LNCAP (cell line): ENCODE measurements at regions not wholly inside any gene's neighbourhood (a gene's known extent, or its start where the extent isn't known, plus 50 kb on each side); places are given as distances from the start of the nearest gene placed in this dataset.

Source experiments
- TF ChIP-seq, protein P1 (sequence below): fragments of 450-650 bp; IDR thresholded peaks from 2 replicates; pipeline ENCODE4 v1.5.1; 2017; ENCODE audit warnings: mild to moderate bottlenecking

DNA sequence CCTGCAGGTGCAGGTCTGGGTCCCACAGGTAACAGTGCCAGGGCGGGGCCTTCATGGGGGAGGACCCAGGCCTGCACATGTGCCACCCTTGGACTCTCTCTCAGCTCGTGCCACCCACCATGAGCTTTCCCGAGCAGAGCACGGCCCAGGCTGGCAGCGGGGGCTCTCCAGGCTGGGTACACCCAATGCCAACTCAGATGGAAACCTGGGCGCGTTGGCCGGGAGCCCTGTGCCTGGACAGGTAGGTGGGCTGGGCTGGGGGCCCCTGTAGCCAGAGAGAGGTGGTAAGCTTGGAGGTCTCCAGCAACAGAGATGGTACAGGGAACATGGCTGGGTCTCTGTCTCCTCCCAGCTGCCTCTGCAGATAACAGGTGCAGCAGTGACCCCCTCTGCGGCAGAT is 69.9 kb upstream of the ADARB2 start:
- TF ChIP-seq, protein P1, sequence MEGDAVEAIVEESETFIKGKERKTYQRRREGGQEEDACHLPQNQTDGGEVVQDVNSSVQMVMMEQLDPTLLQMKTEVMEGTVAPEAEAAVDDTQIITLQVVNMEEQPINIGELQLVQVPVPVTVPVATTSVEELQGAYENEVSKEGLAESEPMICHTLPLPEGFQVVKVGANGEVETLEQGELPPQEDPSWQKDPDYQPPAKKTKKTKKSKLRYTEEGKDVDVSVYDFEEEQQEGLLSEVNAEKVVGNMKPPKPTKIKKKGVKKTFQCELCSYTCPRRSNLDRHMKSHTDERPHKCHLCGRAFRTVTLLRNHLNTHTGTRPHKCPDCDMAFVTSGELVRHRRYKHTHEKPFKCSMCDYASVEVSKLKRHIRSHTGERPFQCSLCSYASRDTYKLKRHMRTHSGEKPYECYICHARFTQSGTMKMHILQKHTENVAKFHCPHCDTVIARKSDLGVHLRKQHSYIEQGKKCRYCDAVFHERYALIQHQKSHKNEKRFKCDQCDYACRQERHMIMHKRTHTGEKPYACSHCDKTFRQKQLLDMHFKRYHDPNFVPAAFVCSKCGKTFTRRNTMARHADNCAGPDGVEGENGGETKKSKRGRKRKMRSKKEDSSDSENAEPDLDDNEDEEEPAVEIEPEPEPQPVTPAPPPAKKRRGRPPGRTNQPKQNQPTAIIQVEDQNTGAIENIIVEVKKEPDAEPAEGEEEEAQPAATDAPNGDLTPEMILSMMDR, result no peak

DNA sequence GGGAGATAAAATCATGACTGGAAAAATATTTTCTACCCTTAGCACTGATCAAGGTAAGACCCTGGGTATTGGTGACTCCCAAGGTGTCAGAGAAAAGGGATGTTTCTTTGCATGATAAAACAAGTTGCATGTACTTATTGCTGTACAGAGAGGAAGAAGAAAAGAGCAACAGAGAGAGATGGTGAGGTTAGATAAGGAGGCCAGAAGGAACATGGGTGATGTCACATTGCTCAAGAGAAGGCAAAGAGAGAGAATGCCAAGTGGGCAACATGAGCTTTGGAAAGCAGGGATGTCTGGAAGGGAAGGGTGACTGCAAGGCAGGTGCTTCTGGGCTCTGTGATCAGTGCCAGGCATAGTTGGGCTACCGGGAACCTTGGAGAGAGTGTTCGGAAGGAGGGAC is 65.1 kb upstream of the ADARB2 start:
- TF ChIP-seq, protein P1, result no peak

DNA sequence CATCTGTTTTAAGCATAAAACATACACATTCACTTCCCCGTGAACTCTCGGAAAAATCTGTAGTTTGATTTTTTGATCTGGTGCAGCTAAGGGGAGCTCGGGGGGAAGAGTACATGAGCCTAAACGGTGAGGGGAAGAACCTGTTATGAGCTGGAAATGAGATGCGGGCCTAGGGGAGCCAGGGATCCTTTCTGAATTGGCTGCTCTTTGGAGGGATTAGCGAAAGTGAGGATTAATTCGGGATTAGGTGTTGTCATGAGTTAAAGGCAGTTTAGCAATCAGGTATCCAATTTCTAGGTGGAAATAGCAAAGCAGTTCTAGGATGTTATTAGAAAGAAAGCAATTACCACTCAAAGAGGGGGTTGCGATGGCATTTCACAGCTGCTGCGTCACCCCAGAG is 51.1 kb upstream of the ADARB2 start:
- TF ChIP-seq, protein P1, result no peak
